HepG2 (cell line): ENCODE measurements at regions not wholly inside any gene's neighbourhood (a gene's known extent, or its start where the extent isn't known, plus 50 kb on each side); places are given as distances from the start of the nearest gene placed in this dataset.

Experiments used
- AHR ChIP-seq: IDR thresholded peaks from 2 replicates; pipeline ENCODE4 v1.6.1; 2018; ENCODE audit warnings: missing genetic modification reagents, missing compliant biosample characterization
- ARNTL ChIP-seq: sonication (generic); formaldehyde crosslinking; IDR thresholded peaks from 2 replicates; pipeline ENCODE4 v1.4.0; 2020; ENCODE audit warnings: mild to moderate bottlenecking, missing genetic modification reagents
- GTF2F1 ChIP-seq: fragments of 150-350 bp; IDR thresholded peaks from 2 replicates; pipeline ENCODE4 v1.6.1; 2014; ENCODE audit warnings: low read length
- KDM1A ChIP-seq: IDR thresholded peaks from 2 replicates; pipeline ENCODE4 v1.6.1; 2016; ENCODE audit warnings: missing compliant biosample characterization
- NCOA1 ChIP-seq: sonication (generic); formaldehyde crosslinking; IDR thresholded peaks from 2 replicates; pipeline ENCODE4 v1.9.0; 2021; ENCODE audit warnings: missing genetic modification reagents
- NFKBIZ ChIP-seq: IDR thresholded peaks from 2 replicates; pipeline ENCODE4 v1.6.1; 2018; ENCODE audit warnings: missing genetic modification reagents, missing compliant biosample characterization
- SKIL ChIP-seq: sonication (generic); formaldehyde crosslinking; IDR thresholded peaks from 2 replicates; pipeline ENCODE4 v1.8.0; 2022; ENCODE audit warnings: missing genetic modification reagents, mild to moderate bottlenecking, moderate library complexity, borderline replicate concordance
- TFE3 ChIP-seq: IDR thresholded peaks from 2 replicates; pipeline ENCODE4 v1.6.1; 2016
- YEATS4 ChIP-seq: sonication (generic); formaldehyde crosslinking; IDR thresholded peaks from 2 replicates; pipeline ENCODE4 v1.4.0; 2020; ENCODE audit warnings: missing genetic modification reagents, borderline replicate concordance
- ZNF253 ChIP-seq: sonication (generic); formaldehyde crosslinking; IDR thresholded peaks from 2 replicates; pipeline ENCODE4 v1.8.0; 2022; ENCODE audit warnings: mild to moderate bottlenecking, missing genetic modification reagents, borderline replicate concordance
- ZNF572 ChIP-seq: sonication (generic); formaldehyde crosslinking; IDR thresholded peaks from 2 replicates; pipeline ENCODE4 v1.5.1; 2020; ENCODE audit warnings: mild to moderate bottlenecking, missing genetic modification reagents
- ZNF691 ChIP-seq: sonication (generic); formaldehyde crosslinking; IDR thresholded peaks from 2 replicates; pipeline ENCODE4 v1.4.0; 2020; ENCODE audit warnings: missing genetic modification reagents, low read depth, mild to moderate bottlenecking, borderline replicate concordance
- ZNF766 ChIP-seq: sonication (generic); formaldehyde crosslinking; IDR thresholded peaks from 2 replicates; pipeline ENCODE4 v1.5.0; 2020; ENCODE audit warnings: missing genetic modification reagents, borderline replicate concordance
- ZZZ3 ChIP-seq: sonication (generic); formaldehyde crosslinking; IDR thresholded peaks from 2 replicates; pipeline ENCODE4 v1.4.0; 2020; ENCODE audit warnings: missing genetic modification reagents, mild to moderate bottlenecking, borderline replicate concordance
- TF ChIP-seq, protein P1 (sequence below): sonication (generic); formaldehyde crosslinking; IDR thresholded peaks from 2 replicates; pipeline ENCODE4 v1.9.0; 2021; ENCODE audit warnings: missing genetic modification reagents, mild to moderate bottlenecking, borderline replicate concordance
- TF ChIP-seq, protein P2 (sequence below): IDR thresholded peaks from 2 replicates; pipeline ENCODE4 v1.4.0; 2020; ENCODE audit warnings: mild to moderate bottlenecking, missing genetic modification reagents
- TF ChIP-seq, protein P3 (sequence below): sonication (generic); formaldehyde crosslinking; IDR thresholded peaks from 2 replicates; pipeline ENCODE4 v1.5.1; 2020; ENCODE audit warnings: missing genetic modification reagents, mild to moderate bottlenecking, borderline replicate concordance

GRCh38 chr3:187828579-187829452 lies 83.5 kb upstream of the BCL6 start (continued):
- TF ChIP-seq NFKBIZ (CRISPR knock-in tag), result no peak
- no peak for TF ChIP-seq TFE3 (CRISPR knock-in tag)
- TF ChIP-seq GTF2F1, result no peak
- TF ChIP-seq, protein P1, sequence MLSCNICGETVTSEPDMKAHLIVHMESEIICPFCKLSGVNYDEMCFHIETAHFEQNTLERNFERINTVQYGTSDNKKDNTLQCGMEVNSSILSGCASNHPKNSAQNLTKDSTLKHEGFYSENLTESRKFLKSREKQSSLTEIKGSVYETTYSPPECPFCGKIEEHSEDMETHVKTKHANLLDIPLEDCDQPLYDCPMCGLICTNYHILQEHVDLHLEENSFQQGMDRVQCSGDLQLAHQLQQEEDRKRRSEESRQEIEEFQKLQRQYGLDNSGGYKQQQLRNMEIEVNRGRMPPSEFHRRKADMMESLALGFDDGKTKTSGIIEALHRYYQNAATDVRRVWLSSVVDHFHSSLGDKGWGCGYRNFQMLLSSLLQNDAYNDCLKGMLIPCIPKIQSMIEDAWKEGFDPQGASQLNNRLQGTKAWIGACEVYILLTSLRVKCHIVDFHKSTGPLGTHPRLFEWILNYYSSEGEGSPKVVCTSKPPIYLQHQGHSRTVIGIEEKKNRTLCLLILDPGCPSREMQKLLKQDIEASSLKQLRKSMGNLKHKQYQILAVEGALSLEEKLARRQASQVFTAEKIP (CRISPR knock-in tag), result no peak
- TF ChIP-seq, protein P2, sequence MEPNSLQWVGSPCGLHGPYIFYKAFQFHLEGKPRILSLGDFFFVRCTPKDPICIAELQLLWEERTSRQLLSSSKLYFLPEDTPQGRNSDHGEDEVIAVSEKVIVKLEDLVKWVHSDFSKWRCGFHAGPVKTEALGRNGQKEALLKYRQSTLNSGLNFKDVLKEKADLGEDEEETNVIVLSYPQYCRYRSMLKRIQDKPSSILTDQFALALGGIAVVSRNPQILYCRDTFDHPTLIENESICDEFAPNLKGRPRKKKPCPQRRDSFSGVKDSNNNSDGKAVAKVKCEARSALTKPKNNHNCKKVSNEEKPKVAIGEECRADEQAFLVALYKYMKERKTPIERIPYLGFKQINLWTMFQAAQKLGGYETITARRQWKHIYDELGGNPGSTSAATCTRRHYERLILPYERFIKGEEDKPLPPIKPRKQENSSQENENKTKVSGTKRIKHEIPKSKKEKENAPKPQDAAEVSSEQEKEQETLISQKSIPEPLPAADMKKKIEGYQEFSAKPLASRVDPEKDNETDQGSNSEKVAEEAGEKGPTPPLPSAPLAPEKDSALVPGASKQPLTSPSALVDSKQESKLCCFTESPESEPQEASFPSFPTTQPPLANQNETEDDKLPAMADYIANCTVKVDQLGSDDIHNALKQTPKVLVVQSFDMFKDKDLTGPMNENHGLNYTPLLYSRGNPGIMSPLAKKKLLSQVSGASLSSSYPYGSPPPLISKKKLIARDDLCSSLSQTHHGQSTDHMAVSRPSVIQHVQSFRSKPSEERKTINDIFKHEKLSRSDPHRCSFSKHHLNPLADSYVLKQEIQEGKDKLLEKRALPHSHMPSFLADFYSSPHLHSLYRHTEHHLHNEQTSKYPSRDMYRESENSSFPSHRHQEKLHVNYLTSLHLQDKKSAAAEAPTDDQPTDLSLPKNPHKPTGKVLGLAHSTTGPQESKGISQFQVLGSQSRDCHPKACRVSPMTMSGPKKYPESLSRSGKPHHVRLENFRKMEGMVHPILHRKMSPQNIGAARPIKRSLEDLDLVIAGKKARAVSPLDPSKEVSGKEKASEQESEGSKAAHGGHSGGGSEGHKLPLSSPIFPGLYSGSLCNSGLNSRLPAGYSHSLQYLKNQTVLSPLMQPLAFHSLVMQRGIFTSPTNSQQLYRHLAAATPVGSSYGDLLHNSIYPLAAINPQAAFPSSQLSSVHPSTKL, result peak; percentile 76
- TF ChIP-seq KDM1A (CRISPR knock-in tag), result no peak
- TF ChIP-seq ARNTL (CRISPR knock-in tag), result no peak
- no peak for TF ChIP-seq YEATS4
- TF ChIP-seq, protein P3, sequence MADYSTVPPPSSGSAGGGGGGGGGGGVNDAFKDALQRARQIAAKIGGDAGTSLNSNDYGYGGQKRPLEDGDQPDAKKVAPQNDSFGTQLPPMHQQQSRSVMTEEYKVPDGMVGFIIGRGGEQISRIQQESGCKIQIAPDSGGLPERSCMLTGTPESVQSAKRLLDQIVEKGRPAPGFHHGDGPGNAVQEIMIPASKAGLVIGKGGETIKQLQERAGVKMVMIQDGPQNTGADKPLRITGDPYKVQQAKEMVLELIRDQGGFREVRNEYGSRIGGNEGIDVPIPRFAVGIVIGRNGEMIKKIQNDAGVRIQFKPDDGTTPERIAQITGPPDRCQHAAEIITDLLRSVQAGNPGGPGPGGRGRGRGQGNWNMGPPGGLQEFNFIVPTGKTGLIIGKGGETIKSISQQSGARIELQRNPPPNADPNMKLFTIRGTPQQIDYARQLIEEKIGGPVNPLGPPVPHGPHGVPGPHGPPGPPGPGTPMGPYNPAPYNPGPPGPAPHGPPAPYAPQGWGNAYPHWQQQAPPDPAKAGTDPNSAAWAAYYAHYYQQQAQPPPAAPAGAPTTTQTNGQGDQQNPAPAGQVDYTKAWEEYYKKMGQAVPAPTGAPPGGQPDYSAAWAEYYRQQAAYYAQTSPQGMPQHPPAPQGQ (CRISPR knock-in tag), result no peak
- TF ChIP-seq ZZZ3, result no peak
- no peak for TF ChIP-seq ZNF691
- TF ChIP-seq ZNF572 (CRISPR knock-in tag), result no peak
- no peak for TF ChIP-seq AHR (CRISPR knock-in tag)
- no peak for TF ChIP-seq NCOA1 (CRISPR knock-in tag)
- no peak for TF ChIP-seq SKIL (CRISPR knock-in tag)
- TF ChIP-seq ZNF253 (CRISPR knock-in tag), result no peak
- no peak for TF ChIP-seq ZNF766
